IPS DF 4.7 (cell line): ENCODE measurements at regions not wholly inside any gene's neighbourhood (a gene's known extent, or its start where the extent isn't known, plus 50 kb on each side); places are given as distances from the start of the nearest gene placed in this dataset.

Experiments
- DNase-seq: peaks from one replicate; pipeline ENCODE4 v3.0.0-alpha.2; 2013; ENCODE audit warnings: low spot score; ENCODE audit errors: extremely low read depth

- DNase-seq, result no peak
These were observed 65.7 kb downstream of the UNC5CL start for GRCh38 chr6:40973304-40973703.

GRCh38 chr6:40972814-40973213 lies 66.2 kb downstream of the UNC5CL start:
- DNase-seq, result no peak

- DNase-seq, result no peak
These were observed 66.8 kb downstream of the UNC5CL start for GRCh38 chr6:40972190-40972589.

GRCh38 chr6:40968620-40969164 lies 70.3 kb downstream of the UNC5CL start:
- no peak for DNase-seq

- DNase-seq, result no peak
These were observed 72.2 kb downstream of the UNC5CL start for GRCh38 chr6:40966860-40967259.

GRCh38 chr6:40965046-40965445 lies 74.0 kb downstream of the UNC5CL start:
- no peak for DNase-seq

- DNase-seq, result no peak
These were observed 76.0 kb downstream of the UNC5CL start for GRCh38 chr6:40963019-40963418.

GRCh38 chr6:40962241-40962640 lies 76.8 kb downstream of the UNC5CL start:
- DNase-seq, result no peak

GRCh38 chr6:40961831-40962230 lies 77.2 kb downstream of the UNC5CL start:
- no peak for DNase-seq

GRCh38 chr6:40960742-40961430 lies 78.1 kb downstream of the UNC5CL start:
- DNase-seq, result no peak

- no peak for DNase-seq
These were observed 79.2 kb downstream of the UNC5CL start for GRCh38 chr6:40959781-40960327.

- no peak for DNase-seq
These were observed 80.3 kb downstream of the UNC5CL start for GRCh38 chr6:40958738-40959137.

- DNase-seq, result no peak
These were observed 81.2 kb downstream of the UNC5CL start for GRCh38 chr6:40957616-40958492.

GRCh38 chr6:40956936-40957335 lies 82.1 kb downstream of the UNC5CL start:
- no peak for DNase-seq

GRCh38 chr6:40955178-40955545 lies 83.9 kb downstream of the UNC5CL start:
- DNase-seq, result no peak

GRCh38 chr6:40954446-40955177 lies 84.4 kb downstream of the UNC5CL start:
- DNase-seq, result no peak

GRCh38 chr6:40953486-40953885 lies 85.5 kb downstream of the UNC5CL start:
- DNase-seq, result no peak

- no peak for DNase-seq
These were observed 87.9 kb downstream of the UNC5CL start for GRCh38 chr6:40950986-40951698.

GRCh38 chr6:40948570-40948969 lies 90.5 kb downstream of the UNC5CL start:
- DNase-seq, result no peak

- no peak for DNase-seq
These were observed 91.0 kb downstream of the UNC5CL start for GRCh38 chr6:40947876-40948526.
